WERI-Rb-1 (cell line): ENCODE measurements at regions not wholly inside any gene's neighbourhood (a gene's known extent, or its start where the extent isn't known, plus 50 kb on each side); places are given as distances from the start of the nearest gene placed in this dataset.

ENCODE experiments used
- DNase-seq: peaks from one replicate; pipeline ENCODE4 v3.0.0-alpha.2; 2020
- H3K27ac ChIP-seq: fragments of 250-450 bp; sonication (Bioruptor Pico); 2 replicates; pipeline ENCODE4 v1.5.1; 2020; ENCODE audit warnings: mild to moderate bottlenecking, moderate library complexity
- H3K27me3 ChIP-seq: fragments of 250-450 bp; sonication (Bioruptor Pico); 2 replicates; pipeline ENCODE4 v1.5.1; 2021; ENCODE audit warnings: mild to moderate bottlenecking, low read depth, moderate library complexity; ENCODE audit not compliant: insufficient read depth, severe bottlenecking
- H3K36me3 ChIP-seq: fragments of 250-450 bp; sonication (Bioruptor Pico); 2 replicates; pipeline ENCODE4 v1.5.1; 2020; ENCODE audit warnings: mild to moderate bottlenecking, moderate library complexity
- H3K4me3 ChIP-seq: 2 replicates; pipeline ENCODE4 v1.5.1; 2011; ENCODE audit warnings: low read depth, mild to moderate bottlenecking, control low read depth, low read length
- H3K9me3 ChIP-seq: fragments of 250-450 bp; sonication (Bioruptor Pico); 2 replicates; pipeline ENCODE4 v1.5.1; 2021; ENCODE audit warnings: mild to moderate bottlenecking, moderate library complexity; ENCODE audit not compliant: severe bottlenecking
- TF ChIP-seq, protein P1 (sequence below): IDR thresholded peaks from 2 replicates; pipeline ENCODE4 v1.5.1; 2011; ENCODE audit warnings: low read depth, mild to moderate bottlenecking, control low read depth, inconsistent platforms, low read length

DNA sequence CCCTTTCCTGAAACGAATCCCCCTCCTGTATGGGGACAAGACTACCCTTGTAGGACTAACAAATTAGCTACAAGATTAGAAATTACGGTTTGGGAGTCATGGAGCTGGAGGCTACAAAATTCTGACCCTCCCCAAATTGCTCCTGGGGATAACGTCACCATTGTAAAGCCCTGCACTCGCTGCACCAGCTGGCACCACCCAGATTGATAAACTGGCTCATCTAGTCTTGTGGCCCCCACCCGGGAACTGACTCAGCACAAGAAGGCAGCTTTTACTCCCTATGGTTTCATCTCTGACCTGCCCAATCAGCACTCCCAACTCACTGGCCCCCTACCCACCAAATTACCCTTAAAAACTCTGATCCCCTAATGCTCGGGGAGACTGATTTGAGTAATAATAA, 150.6 kb upstream of the TSC22D1 start:
- TF ChIP-seq, protein P1, sequence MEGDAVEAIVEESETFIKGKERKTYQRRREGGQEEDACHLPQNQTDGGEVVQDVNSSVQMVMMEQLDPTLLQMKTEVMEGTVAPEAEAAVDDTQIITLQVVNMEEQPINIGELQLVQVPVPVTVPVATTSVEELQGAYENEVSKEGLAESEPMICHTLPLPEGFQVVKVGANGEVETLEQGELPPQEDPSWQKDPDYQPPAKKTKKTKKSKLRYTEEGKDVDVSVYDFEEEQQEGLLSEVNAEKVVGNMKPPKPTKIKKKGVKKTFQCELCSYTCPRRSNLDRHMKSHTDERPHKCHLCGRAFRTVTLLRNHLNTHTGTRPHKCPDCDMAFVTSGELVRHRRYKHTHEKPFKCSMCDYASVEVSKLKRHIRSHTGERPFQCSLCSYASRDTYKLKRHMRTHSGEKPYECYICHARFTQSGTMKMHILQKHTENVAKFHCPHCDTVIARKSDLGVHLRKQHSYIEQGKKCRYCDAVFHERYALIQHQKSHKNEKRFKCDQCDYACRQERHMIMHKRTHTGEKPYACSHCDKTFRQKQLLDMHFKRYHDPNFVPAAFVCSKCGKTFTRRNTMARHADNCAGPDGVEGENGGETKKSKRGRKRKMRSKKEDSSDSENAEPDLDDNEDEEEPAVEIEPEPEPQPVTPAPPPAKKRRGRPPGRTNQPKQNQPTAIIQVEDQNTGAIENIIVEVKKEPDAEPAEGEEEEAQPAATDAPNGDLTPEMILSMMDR = no peak
- DNase-seq = no peak
- no peak overlapping the region for H3K4me3 ChIP-seq
- no peak overlapping the region for H3K27ac ChIP-seq
- H3K9me3 ChIP-seq = no peaks in the 10 kb centered on the region
- no peaks in the 10 kb centered on the region for H3K27me3 ChIP-seq
- H3K36me3 ChIP-seq = no peaks in the 10 kb centered on the region

GRCh38 chr13:44726214-44726613, 150.1 kb upstream of the TSC22D1 start:
- TF ChIP-seq, protein P1 = no peak
- H3K4me3 ChIP-seq = no peak overlapping the region
- H3K27me3 ChIP-seq = no peaks in the 10 kb centered on the region
- no peaks in the 10 kb centered on the region for H3K36me3 ChIP-seq
- DNase-seq = no peak
- no peaks in the 10 kb centered on the region for H3K9me3 ChIP-seq
- H3K27ac ChIP-seq = no peak overlapping the region

GRCh38 chr13:44719857-44720671, 143.9 kb upstream of the TSC22D1 start:
- no peaks in the 10 kb centered on the region for H3K9me3 ChIP-seq
- no peak for DNase-seq
- H3K27me3 ChIP-seq = no peaks in the 10 kb centered on the region
- TF ChIP-seq, protein P1 = no peak
- no peaks in the 10 kb centered on the region for H3K36me3 ChIP-seq
- H3K27ac ChIP-seq = no peak overlapping the region
- H3K4me3 ChIP-seq = no peak overlapping the region

DNA sequence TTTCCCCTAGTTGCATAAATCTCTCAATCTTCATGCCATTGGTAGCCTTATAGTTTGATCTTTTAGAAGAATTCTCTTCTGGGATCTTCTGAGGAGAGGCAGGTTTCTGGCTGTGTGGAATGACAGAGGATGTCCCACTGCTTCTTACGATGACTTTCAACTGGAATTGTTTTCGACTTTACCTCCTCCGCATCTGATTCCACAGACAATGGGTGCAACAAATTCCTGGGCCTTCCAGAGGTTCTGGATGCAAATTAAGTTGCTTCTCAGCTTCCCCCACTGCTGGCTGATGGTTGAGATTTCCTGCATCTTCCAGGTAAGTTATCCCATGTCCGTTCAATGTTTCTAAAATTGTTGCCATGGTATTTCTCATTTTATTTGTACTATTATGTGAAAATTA, 142.3 kb upstream of the TSC22D1 start:
- DNase-seq = no peak
- no peaks in the 10 kb centered on the region for H3K9me3 ChIP-seq
- no peaks in the 10 kb centered on the region for H3K27me3 ChIP-seq
- no peak overlapping the region for H3K27ac ChIP-seq
- H3K4me3 ChIP-seq = no peak overlapping the region
- H3K36me3 ChIP-seq = no peaks in the 10 kb centered on the region
- TF ChIP-seq, protein P1 = no peak

- Histone ChIP-seq H3K9me3 (no peaks in the 10 kb centered on the region), H3K27ac (no peak overlapping the region), H3K4me3 (no peak overlapping the region), H3K36me3 (no peaks in the 10 kb centered on the region), H3K27me3 (no peaks in the 10 kb centered on the region)
- TF ChIP-seq, protein P1 = no peak
- DNase-seq = no peak
These were observed 139.4 kb upstream of the TSC22D1 start for GRCh38 chr13:44715287-44716230.
